Neural cell (in vitro differentiated cells): ENCODE measurements at regions not wholly inside any gene's neighbourhood (a gene's known extent, or its start where the extent isn't known, plus 50 kb on each side); places are given as distances from the start of the nearest gene placed in this dataset.

Experiments
- H2AFZ ChIP-seq: fragments of 200-600, 300-800 bp; sonication (generic), shearing (Covaris generic); 2 replicates; pipeline ENCODE4 v1.6.0; 2014; ENCODE audit warnings: low read depth, mild to moderate bottlenecking, antibody characterized with exemption, low read length, moderate library complexity
- H3F3A ChIP-seq: fragments of 200-600 bp; shearing (Covaris generic); 2 replicates; pipeline ENCODE4 v1.6.1; 2016; ENCODE audit warnings: mild to moderate bottlenecking, moderate library complexity, mixed read lengths, antibody characterized with exemption, low read length; ENCODE audit not compliant: insufficient read depth, poor library complexity, severe bottlenecking
- H3K27ac ChIP-seq: fragments of 200-600, 300-800 bp; sonication (generic), shearing (Covaris generic); 2 replicates; pipeline ENCODE4 v1.5.1; 2014; ENCODE audit warnings: mild to moderate bottlenecking, low read length, moderate library complexity
- H3K27me3 ChIP-seq: fragments of 300-800, 200-600 bp; sonication (generic), shearing (Covaris generic); 2 replicates; pipeline ENCODE4 v1.6.0; 2014; ENCODE audit warnings: mild to moderate bottlenecking, low read depth, low read length, moderate library complexity; ENCODE audit not compliant: insufficient read depth
- H3K36me3 ChIP-seq: fragments of 300-800, 200-600 bp; sonication (generic), shearing (Covaris generic); 2 replicates; pipeline ENCODE4 v1.5.1; 2014; ENCODE audit warnings: mild to moderate bottlenecking, antibody characterized with exemption, low read length, moderate library complexity; ENCODE audit not compliant: insufficient read depth
- H3K4me2 ChIP-seq: fragments of 300-800, 200-600 bp; sonication (generic), shearing (Covaris generic); 2 replicates; pipeline ENCODE4 v1.6.0; 2014; ENCODE audit warnings: mild to moderate bottlenecking, low read length
- H3K4me3 ChIP-seq: fragments of 300-800, 200-600 bp; sonication (generic), shearing (Covaris generic); 2 replicates; pipeline ENCODE4 v1.5.1; 2014; ENCODE audit warnings: mild to moderate bottlenecking, low read length, moderate library complexity
- H3K79me2 ChIP-seq: fragments of 200-600 bp; shearing (Covaris generic); replicated peaks from 2 replicates; pipeline ENCODE4 v1.6.0; 2014; ENCODE audit warnings: mild to moderate bottlenecking, low read length, moderate library complexity; ENCODE audit not compliant: insufficient read depth
- H3K9ac ChIP-seq: fragments of 300-800, 200-600 bp; sonication (generic), shearing (Covaris generic); 2 replicates; pipeline ENCODE4 v1.6.1; 2016; ENCODE audit warnings: mild to moderate bottlenecking, low read length, mixed read lengths
- H3K9me2 ChIP-seq: fragments of 200-600 bp; shearing (Covaris generic); 2 replicates; pipeline ENCODE4 v1.6.1; 2016; ENCODE audit warnings: mild to moderate bottlenecking, low read length, mixed read lengths; ENCODE audit not compliant: insufficient read depth
- H3K9me3 ChIP-seq: fragments of 200-600, 300-800 bp; sonication (generic), shearing (Covaris generic); 2 replicates; pipeline ENCODE4 v1.6.1; 2016; ENCODE audit warnings: mild to moderate bottlenecking, mixed run types, low read length, moderate library complexity, mixed read lengths
- H4K20me1 ChIP-seq: fragments of 200-600 bp; shearing (Covaris generic); 2 replicates; pipeline ENCODE4 v1.6.1; 2016; ENCODE audit warnings: mild to moderate bottlenecking, mixed run types; ENCODE audit not compliant: insufficient read depth
- CTCF ChIP-seq: fragments of 450-650 bp; IDR thresholded peaks from 2 replicates; pipeline ENCODE4 v1.5.1; 2014; ENCODE audit warnings: antibody characterized with exemption, mild to moderate bottlenecking, moderate library complexity; ENCODE audit not compliant: poor library complexity, severe bottlenecking
- EP300 ChIP-seq: fragments of 450-650 bp; conservative IDR thresholded peaks from 2 replicates; pipeline ENCODE4 v1.6.1; 2014; ENCODE audit warnings: antibody characterized with exemption, mild to moderate bottlenecking, moderate library complexity; ENCODE audit not compliant: poor library complexity, severe bottlenecking
- EZH2 ChIP-seq: fragments of 200-600, 300-800 bp; shearing (Covaris generic), sonication (generic); IDR thresholded peaks from 2 replicates; pipeline ENCODE4 v1.6.1; 2014; ENCODE audit warnings: antibody characterized with exemption, low read length, borderline replicate concordance, mild to moderate bottlenecking; ENCODE audit not compliant: insufficient read depth, poor library complexity, severe bottlenecking
- MXI1 ChIP-seq: fragments of 450-650 bp; conservative IDR thresholded peaks from 2 replicates; pipeline ENCODE4 v1.6.1; 2014; ENCODE audit warnings: antibody characterized with exemption, mild to moderate bottlenecking; ENCODE audit not compliant: poor library complexity, severe bottlenecking
- POLR2AphosphoS5 ChIP-seq: IDR thresholded peaks from 2 replicates; pipeline ENCODE4 v1.6.1; 2012
- RAD21 ChIP-seq: fragments of 450-650 bp; conservative IDR thresholded peaks from 2 replicates; pipeline ENCODE4 v1.6.1; 2014; ENCODE audit warnings: antibody characterized with exemption, mild to moderate bottlenecking, moderate library complexity
- REST ChIP-seq: IDR thresholded peaks from 2 replicates; pipeline ENCODE4 v1.6.1; 2012; ENCODE audit warnings: borderline replicate concordance
- SMC3 ChIP-seq: fragments of 450-650 bp; conservative IDR thresholded peaks from 2 replicates; pipeline ENCODE4 v1.6.1; 2014; ENCODE audit warnings: antibody characterized with exemption, mild to moderate bottlenecking, moderate library complexity; ENCODE audit not compliant: poor library complexity
- TAF1 ChIP-seq: IDR thresholded peaks from 2 replicates; pipeline ENCODE4 v1.6.1; 2012; ENCODE audit warnings: low read depth

GRCh38 chr7:157483515-157483914, 146.7 kb downstream of the DNAJB6 start:
- Histone ChIP-seq H3K4me3 (no peak overlapping the region), H2AFZ (no peak overlapping the region), H3K9me2 (no peaks in the 10 kb centered on the region), H3K9ac (no peak overlapping the region), H3K4me2 (no peak overlapping the region), H3K36me3 (no peaks in the 10 kb centered on the region), H3K9me3 (no peaks in the 10 kb centered on the region), H3F3A (peaks cover 3% of the 10 kb centered on the region), H4K20me1 (no peaks in the 10 kb centered on the region), H3K79me2 (no peaks in the 10 kb centered on the region), H3K27ac (no peak overlapping the region), H3K27me3 (no peaks in the 10 kb centered on the region)
- TF ChIP-seq RAD21 (no peak), EZH2 (no peak), SMC3 (no peak), CTCF (no peak), REST (no peak), EP300 (no peak), TAF1 (no peak), POLR2AphosphoS5 (no peak), MXI1 (no peak)

GRCh38 chr7:157483971-157484410, 147.2 kb downstream of the DNAJB6 start:
- Histone ChIP-seq H3F3A (peaks cover 3% of the 10 kb centered on the region), H3K4me2 (no peak overlapping the region), H3K36me3 (no peaks in the 10 kb centered on the region), H3K9ac (no peak overlapping the region), H3K9me2 (no peaks in the 10 kb centered on the region), H3K4me3 (no peak overlapping the region), H3K27me3 (no peaks in the 10 kb centered on the region), H4K20me1 (no peaks in the 10 kb centered on the region), H3K79me2 (no peaks in the 10 kb centered on the region), H3K9me3 (no peaks in the 10 kb centered on the region), H2AFZ (no peak overlapping the region), H3K27ac (no peak overlapping the region)
- TF ChIP-seq POLR2AphosphoS5, result no peak
- TF ChIP-seq CTCF, result no peak
- TF ChIP-seq TAF1, result no peak
- no peak for TF ChIP-seq MXI1
- no peak for TF ChIP-seq EZH2
- no peak for TF ChIP-seq REST
- TF ChIP-seq RAD21, result no peak
- no peak for TF ChIP-seq SMC3
- TF ChIP-seq EP300, result no peak
